ENCODE measurements at regions not wholly inside any gene's neighbourhood (a gene's known extent, or its start where the extent isn't known, plus 50 kb on each side); places are given as distances from the start of the nearest gene placed in this dataset.

GRCh38 chr5:57586649-57587048 is 104.0 kb upstream of the ACTBL2 start:
- ChIA-PET CTCF (no interaction called here), POLR2A (no interaction called here)
- Histone ChIP-seq H3K27ac (ENCODE audit: low read depth, low read length) (no peak overlapping the region), H3K27me3 (ENCODE audit: control insufficient read depth, insufficient read depth, low read length) (no peaks in the 10 kb centered on the region), H3K4me3 (ENCODE audit: low read depth, low read length) (no peak overlapping the region), H3K9me3 (ENCODE audit: control insufficient read depth, insufficient read depth, low read length) (no peaks in the 10 kb centered on the region)
- DNase-seq (ENCODE audit: low read depth, low spot score): no peak
- TF ChIP-seq CTCF (IDR thresholded peaks at IDR 0.05; ENCODE audit: low read depth, low read length): no peak

GRCh38 chr5:57582578-57583070 is 100.0 kb upstream of the ACTBL2 start:
- Histone ChIP-seq H3K27me3 (ENCODE audit: control insufficient read depth, insufficient read depth, low read length) (no peaks in the 10 kb centered on the region), H3K4me3 (ENCODE audit: low read depth, low read length) (no peak overlapping the region), H3K27ac (ENCODE audit: low read depth, low read length) (no peak overlapping the region), H3K9me3 (ENCODE audit: control insufficient read depth, insufficient read depth, low read length) (no peaks in the 10 kb centered on the region)
- ChIA-PET POLR2A (no interaction called here), CTCF (interaction anchor here (1.0 kb wide), 1 partner anchor 284 kb away, joined by 3 read pairs; no protein-coding TSS in a partner anchor)
- TF ChIP-seq CTCF (IDR thresholded peaks at IDR 0.05; ENCODE audit: low read depth, low read length): no peak
- DNase-seq (ENCODE audit: low read depth, low spot score): no peak

- CTCF ChIA-PET: no interaction called here
- DNase-seq (ENCODE audit: low read depth, low spot score): no peak
- Histone ChIP-seq H3K4me3 (ENCODE audit: low read depth, low read length) (no peak overlapping the region), H3K9me3 (ENCODE audit: control insufficient read depth, insufficient read depth, low read length) (no peaks in the 10 kb centered on the region), H3K27me3 (ENCODE audit: control insufficient read depth, insufficient read depth, low read length) (no peaks in the 10 kb centered on the region), H3K27ac (ENCODE audit: low read depth, low read length) (no peak overlapping the region)
- no peak for TF ChIP-seq CTCF (IDR thresholded peaks at IDR 0.05; ENCODE audit: low read depth, low read length)
- POLR2A ChIA-PET: no interaction called here
Observed at GRCh38 chr5:57581772-57582171, 99.2 kb upstream of the ACTBL2 start.

- ChIA-PET POLR2A (no interaction called here), CTCF (no interaction called here)
- Histone ChIP-seq H3K27ac (ENCODE audit: low read depth, low read length) (no peak overlapping the region), H3K9me3 (ENCODE audit: control insufficient read depth, insufficient read depth, low read length) (no peaks in the 10 kb centered on the region), H3K4me3 (ENCODE audit: low read depth, low read length) (no peak overlapping the region), H3K27me3 (ENCODE audit: control insufficient read depth, insufficient read depth, low read length) (no peaks in the 10 kb centered on the region)
- no peak for DNase-seq (ENCODE audit: low read depth, low spot score)
- TF ChIP-seq CTCF (IDR thresholded peaks at IDR 0.05; ENCODE audit: low read depth, low read length): no peak
Observed at GRCh38 chr5:57581222-57581621, 98.6 kb upstream of the ACTBL2 start.

GRCh38 chr5:57577432-57578175 is 95.0 kb upstream of the ACTBL2 start:
- POLR2A ChIA-PET: no interaction called here
- CTCF ChIA-PET: no interaction called here
- no peak for TF ChIP-seq CTCF (IDR thresholded peaks at IDR 0.05; ENCODE audit: low read depth, low read length)

More at GRCh38 chr5:57577432-57578175, 95.0 kb upstream of the ACTBL2 start:
- no peak overlapping the region for H3K4me3 ChIP-seq (ENCODE audit: low read depth, low read length)
- no peak for DNase-seq (ENCODE audit: low read depth, low spot score)
- no peaks in the 10 kb centered on the region for H3K9me3 ChIP-seq (ENCODE audit: control insufficient read depth, insufficient read depth, low read length)
- no peaks in the 10 kb centered on the region for H3K27me3 ChIP-seq (ENCODE audit: control insufficient read depth, insufficient read depth, low read length)
- H3K27ac ChIP-seq (ENCODE audit: low read depth, low read length): no peak overlapping the region
